WTC11 (cell line): ENCODE measurements at regions not wholly inside any gene's neighbourhood (a gene's known extent, or its start where the extent isn't known, plus 50 kb on each side); places are given as distances from the start of the nearest gene placed in this dataset.

ENCODE experiments used
- ATAC-seq: fragments of 200-7000 bp; cut with Tn5 transposase; 2 replicates; pipeline ENCODE4 v1.10.0; 2021; ENCODE audit warnings: mild to moderate bottlenecking, moderate library complexity
- CTCF ChIA-PET: fragments of 300-600 bp; sonication (Branson Sonifier 250); formaldehyde crosslinking; loops from one replicate; lab custom pipeline; 2021; ENCODE audit warnings: antibody characterized with exemption; lab: Charles Lee
- POLR2A ChIA-PET: fragments of 350-600 bp; sonication (Branson Sonifier 250); formaldehyde crosslinking; loops from one replicate; lab custom pipeline; 2021; ENCODE audit warnings: antibody characterized with exemption; lab: Charles Lee
- DNase-seq: peaks from one replicate; pipeline ENCODE4 v3.0.0; 2021; ENCODE audit warnings: low spot score
- H3K27ac Mint-ChIP-seq: 2 replicates; pipeline ENCODE4 v1.8.0; 2021; ENCODE audit warnings: mixed read lengths
- H3K27me3 Mint-ChIP-seq: 2 replicates; pipeline ENCODE4 v1.8.0; 2021; ENCODE audit warnings: low read depth, mild to moderate bottlenecking, moderate library complexity, mixed read lengths
- H3K36me3 Mint-ChIP-seq: 2 replicates; pipeline ENCODE4 v1.8.0; 2021; ENCODE audit warnings: mixed read lengths
- H3K4me1 Mint-ChIP-seq: 2 replicates; pipeline ENCODE4 v1.8.0; 2022; ENCODE audit warnings: mixed read lengths
- H3K4me3 Mint-ChIP-seq: 2 replicates; pipeline ENCODE4 v1.8.0; 2021; ENCODE audit warnings: mild to moderate bottlenecking, moderate library complexity, mixed read lengths
- H3K9me3 Mint-ChIP-seq: 2 replicates; pipeline ENCODE4 v1.8.0; 2021; ENCODE audit warnings: mixed read lengths
- AR ChIP-seq: fragments of 250-450 bp; sonication (Bioruptor Pico); IDR thresholded peaks from 2 replicates; pipeline ENCODE4 v1.9.0; 2021; ENCODE audit warnings: mild to moderate bottlenecking
- ATF6 ChIP-seq: sonication (generic); formaldehyde crosslinking; IDR thresholded peaks from 2 replicates; pipeline ENCODE4 v1.8.1; 2023; ENCODE audit warnings: mild to moderate bottlenecking, missing genetic modification reagents
- CREM ChIP-seq: sonication (generic); formaldehyde crosslinking; IDR thresholded peaks from 2 replicates; pipeline ENCODE4 v1.8.1; 2022; ENCODE audit warnings: mild to moderate bottlenecking, missing genetic modification reagents, moderate library complexity
- ETV6 ChIP-seq: sonication (generic); formaldehyde crosslinking; IDR thresholded peaks from 2 replicates; pipeline ENCODE4 v1.8.1; 2022; ENCODE audit warnings: mild to moderate bottlenecking, missing genetic modification reagents
- FOXJ3 ChIP-seq: sonication (generic); formaldehyde crosslinking; IDR thresholded peaks from 2 replicates; pipeline ENCODE4 v1.9.0; 2021; ENCODE audit warnings: missing genetic modification reagents, mild to moderate bottlenecking, borderline replicate concordance
- GTF2I ChIP-seq: fragments of 250-450 bp; sonication (Bioruptor Pico); conservative IDR thresholded peaks from 2 replicates; pipeline ENCODE4 v1.4.0; 2021; ENCODE audit warnings: mild to moderate bottlenecking
- MAX ChIP-seq: sonication (generic); formaldehyde crosslinking; IDR thresholded peaks from 2 replicates; pipeline ENCODE4 v1.8.0; 2022; ENCODE audit warnings: mild to moderate bottlenecking, missing genetic modification reagents
- MLX ChIP-seq: sonication (generic); formaldehyde crosslinking; IDR thresholded peaks from 2 replicates; pipeline ENCODE4 v1.8.1; 2023; ENCODE audit warnings: mild to moderate bottlenecking, missing genetic modification reagents, moderate library complexity
- MYBL2 ChIP-seq: sonication (generic); formaldehyde crosslinking; IDR thresholded peaks from 2 replicates; pipeline ENCODE4 v1.8.1; 2023; ENCODE audit warnings: mild to moderate bottlenecking, moderate library complexity, missing genetic modification reagents
- NFE2L1 ChIP-seq: sonication (generic); formaldehyde crosslinking; IDR thresholded peaks from 2 replicates; pipeline ENCODE4 v1.8.1; 2023; ENCODE audit warnings: missing genetic modification reagents
- OVOL2 ChIP-seq: fragments of 250-450 bp; sonication (Bioruptor Pico); IDR thresholded peaks from 2 replicates; pipeline ENCODE4 v1.9.0; 2021; ENCODE audit warnings: mild to moderate bottlenecking, borderline replicate concordance
- SMAD3 ChIP-seq: sonication (generic); formaldehyde crosslinking; IDR thresholded peaks from 2 replicates; pipeline ENCODE4 v1.8.0; 2022; ENCODE audit warnings: missing genetic modification reagents, mild to moderate bottlenecking, borderline replicate concordance
- SP1 ChIP-seq: sonication (generic); formaldehyde crosslinking; conservative IDR thresholded peaks from 2 replicates; pipeline ENCODE4 v1.8.1; 2022; ENCODE audit warnings: missing genetic modification reagents
- TEAD1 ChIP-seq: sonication (generic); formaldehyde crosslinking; IDR thresholded peaks from 2 replicates; pipeline ENCODE4 v1.8.0; 2022; ENCODE audit warnings: mild to moderate bottlenecking, missing genetic modification reagents
- TEAD4 ChIP-seq: sonication (generic); formaldehyde crosslinking; IDR thresholded peaks from 2 replicates; pipeline ENCODE4 v1.8.0; 2022; ENCODE audit warnings: mild to moderate bottlenecking, missing genetic modification reagents

GRCh38 chr2:14991723-14992122 is 359.2 kb downstream of the LRATD1 start:
- Mint-ChIP-seq H3K9me3 (peaks cover 4% of the 10 kb centered on the region), H3K36me3 (no peaks in the 10 kb centered on the region), H3K27me3 (no peaks in the 10 kb centered on the region), H3K4me1 (no peaks in the 10 kb centered on the region; the same call in 1 of the 2 replicates), H3K4me3 (no peak overlapping the region), H3K27ac (no peak overlapping the region)
- POLR2A ChIA-PET: no interaction called here
- ATAC-seq: no peak
- CTCF ChIA-PET: no interaction called here
- TF ChIP-seq NFE2L1 (CRISPR knock-in tag) (no peak), ATF6 (CRISPR knock-in tag) (no peak), MAX (CRISPR knock-in tag) (no peak), TEAD4 (no peak), AR (CRISPR knock-in tag) (no peak)
- no peak for DNase-seq

- TF ChIP-seq MLX (CRISPR knock-in tag) (no peak), OVOL2 (CRISPR knock-in tag) (no peak), FOXJ3 (CRISPR knock-in tag) (no peak), TEAD1 (CRISPR knock-in tag) (no peak), SP1 (CRISPR knock-in tag) (no peak), GTF2I (CRISPR knock-in tag) (no peak), TEAD4 (no peak)
- TF ChIP-seq, all 79 proteins: peak for 0
- Mint-ChIP-seq H3K4me1 (0 out of 2 replicates have a peak, but pooled peaks cover 6% of the 10 kb centered on the region), H3K4me3 (no peak overlapping the region), H3K27ac (no peak overlapping the region), H3K9me3 (peaks cover 4% of the 10 kb centered on the region), H3K27me3 (no peaks in the 10 kb centered on the region), H3K36me3 (no peaks in the 10 kb centered on the region)
- ATAC-seq: no peak
- ChIA-PET CTCF (interaction anchor here (1.2 kb wide), 1 partner anchor 583 kb away, joined by 3 read pairs; no protein-coding TSS in a partner anchor), POLR2A (no interaction called here)
- no peak for DNase-seq
Measured at GRCh38 chr2:14994721-14995120, 362.2 kb downstream of the LRATD1 start.

- ATAC-seq: no peak
- H3K9me3 Mint-ChIP-seq: peaks cover 4% of the 10 kb centered on the region
- H3K36me3 Mint-ChIP-seq: no peaks in the 10 kb centered on the region
- H3K4me3 Mint-ChIP-seq: no peak overlapping the region
- H3K27ac Mint-ChIP-seq: no peak overlapping the region
- ChIA-PET POLR2A (no interaction called here), CTCF (no interaction called here)
- 0 out of 2 replicates have a peak, but pooled peaks cover 6% of the 10 kb centered on the region for H3K4me1 Mint-ChIP-seq
- TF ChIP-seq SMAD3 (CRISPR knock-in tag) (no peak), MYBL2 (CRISPR knock-in tag) (no peak), ETV6 (CRISPR knock-in tag) (no peak), CREM (CRISPR knock-in tag) (no peak)
- no peak for DNase-seq
- H3K27me3 Mint-ChIP-seq: no peaks in the 10 kb centered on the region
Measured at GRCh38 chr2:14996351-14997014, 364.0 kb downstream of the LRATD1 start.
